H4 (cell line): ENCODE measurements at regions not wholly inside any gene's neighbourhood (a gene's known extent, or its start where the extent isn't known, plus 50 kb on each side); places are given as distances from the start of the nearest gene placed in this dataset.
"Not testable (repeated sequence)": the region's sequence is repeated elsewhere in the genome, so short reads cannot be mapped to it uniquely, and the experiment has no call there.

Experiments used
- DNase-seq: peaks from one replicate; pipeline ENCODE4 v3.0.0-alpha.2; 2015; ENCODE audit warnings: low spot score

GRCh38 chr3:144820726-144821125 is 849.1 kb downstream of the DIPK2A start:
- DNase-seq = no peak

- DNase-seq = no peak
Observed at GRCh38 chr3:144821583-144821982, 850.0 kb downstream of the DIPK2A start.

GRCh38 chr3:144822671-144823070 is 851.0 kb downstream of the DIPK2A start:
- DNase-seq = no peak

GRCh38 chr3:144831955-144832716 is 860.5 kb downstream of the DIPK2A start:
- no peak for DNase-seq

GRCh38 chr3:144839991-144840390 is 868.4 kb downstream of the DIPK2A start:
- no peak for DNase-seq

GRCh38 chr3:144840866-144841265 is 869.2 kb downstream of the DIPK2A start:
- DNase-seq = peak; percentile 15

GRCh38 chr3:144843099-144843498 is 871.5 kb downstream of the DIPK2A start:
- peak; percentile 83 for DNase-seq

GRCh38 chr3:144852999-144853398 is 881.4 kb downstream of the DIPK2A start:
- DNase-seq = no peak

- not testable (repeated sequence) for DNase-seq
Observed at GRCh38 chr3:144854020-144854419, 882.4 kb downstream of the DIPK2A start.

- DNase-seq = no peak
Observed at GRCh38 chr3:144859161-144859560, 887.5 kb downstream of the DIPK2A start.

- no peak for DNase-seq
Observed at GRCh38 chr3:144864646-144865045, 893.0 kb downstream of the DIPK2A start.

GRCh38 chr3:144865948-144866347 is 894.3 kb downstream of the DIPK2A start:
- DNase-seq = no peak

GRCh38 chr3:144866476-144866875 is 894.9 kb downstream of the DIPK2A start:
- no peak for DNase-seq

GRCh38 chr3:144868506-144868905 is 896.9 kb downstream of the DIPK2A start:
- no peak for DNase-seq

- no peak for DNase-seq
Observed at GRCh38 chr3:144873066-144873465, 901.4 kb downstream of the DIPK2A start.

GRCh38 chr3:144875211-144875610 is 903.6 kb downstream of the DIPK2A start:
- DNase-seq = no peak

GRCh38 chr3:144877356-144877755 is 905.7 kb downstream of the DIPK2A start:
- no peak for DNase-seq

- DNase-seq = no peak
Observed at GRCh38 chr3:144879701-144880100, 908.1 kb downstream of the DIPK2A start.

- no peak for DNase-seq
Observed at GRCh38 chr3:144893980-144894379, 922.4 kb downstream of the DIPK2A start.

- no peak for DNase-seq
Observed at GRCh38 chr3:144894576-144894975, 923.0 kb downstream of the DIPK2A start.

GRCh38 chr3:144900366-144900765 is 928.7 kb downstream of the DIPK2A start:
- DNase-seq = no peak

- DNase-seq = not testable (repeated sequence)
Observed at GRCh38 chr3:144907581-144907980, 936.0 kb downstream of the DIPK2A start.

GRCh38 chr3:144912968-144913367 is 941.3 kb downstream of the DIPK2A start:
- DNase-seq = no peak

GRCh38 chr3:144915202-144915601 is 943.6 kb downstream of the DIPK2A start:
- no peak for DNase-seq
